Upper lobe of left lung (tissue), 6 donors: ENCODE measurements at regions not wholly inside any gene's neighbourhood (a gene's known extent, or its start where the extent isn't known, plus 50 kb on each side); places are given as distances from the start of the nearest gene placed in this dataset.

Experiments used
- ATAC-seq, 2 donors: fragments of 200-7000 bp; cut with Tn5 transposase; one replicate each; pipeline ENCODE4 v1.9.1; 2022; ENCODE audit warnings: mild to moderate bottlenecking in 2 of 2, moderate library complexity in 2 of 2; ENCODE audit not compliant: low FRiP score in 2 of 2
- DNase-seq, 2 donors: peaks; one replicate each; pipeline ENCODE4 v3.0.0-alpha.2; 2019 to 2020
- H3K27ac ChIP-seq, 4 donors: fragments of 200-600 bp; sonication (generic); one replicate each; pipeline ENCODE4 v1.5.1; 2016 to 2019
- H3K27me3 ChIP-seq, 4 donors: fragments of 200-600 bp; sonication (generic); one replicate each; pipeline ENCODE4 v1.5.1; 2017 to 2019
- H3K36me3 ChIP-seq, 4 donors: fragments of 200-600 bp; sonication (generic); one replicate each; pipeline ENCODE4 v1.5.1; 2016 to 2019
- H3K4me1 ChIP-seq, 4 donors: fragments of 200-600 bp; sonication (generic); one replicate each; pipeline ENCODE4 v1.5.1; 2018 to 2019
- H3K4me3 ChIP-seq, 4 donors: fragments of 200-600 bp; sonication (generic); one replicate each; pipeline ENCODE4 v1.5.1; 2017 to 2019; ENCODE audit warnings: mild to moderate bottlenecking in 2 of 4, moderate library complexity in 1 of 4
- H3K9me3 ChIP-seq, 4 donors: fragments of 200-600 bp; sonication (generic); one replicate each; pipeline ENCODE4 v1.5.1; 2018 to 2019
- CTCF ChIP-seq, 6 experiments: fragments of 450-650 bp in 4 of 6; fragments of 200-600 bp in 2 of 6; sonication (generic) in 2 of 6; IDR thresholded peaks; one replicate each; pipeline ENCODE4 v1.5.1; 2016 to 2019; ENCODE audit warnings: antibody characterized with exemption in 6 of 6
- EP300 ChIP-seq, 4 donors: sonication (generic); formaldehyde crosslinking; IDR thresholded peaks; one replicate each; pipeline ENCODE4 v1.5.1; 2017; ENCODE audit warnings: antibody characterized with exemption in 4 of 4, control low read depth in 2 of 4
- POLR2A ChIP-seq, 4 donors: fragments of 450-650 bp; IDR thresholded peaks; one replicate each; pipeline ENCODE4 v1.5.1; 2016 to 2017; ENCODE audit warnings: antibody characterized with exemption in 4 of 4, mild to moderate bottlenecking in 2 of 4
- POLR2AphosphoS5 ChIP-seq, 2 donors: sonication (generic); formaldehyde crosslinking; IDR thresholded peaks; one replicate each; pipeline ENCODE4 v1.5.1; 2017; ENCODE audit warnings: antibody characterized with exemption in 2 of 2
- WGBS, 2 donors: methylation state at CpG; one replicate each; pipeline ENCODE4 v1.1.5; 2017 to 2018; 5-methylcytosine and 5-hydroxymethylcytosine counted together
- small RNA-seq, 4 donors: library from RNA; depleted of rRNA; stranded (forward); fragments of <200 nt; gene quantifications; one replicate each; pipeline ENCODE3, GENCODE V24; 2016
- donor health status: DM: no; HTN: no; CAD: no; lungs with moderate emphysema.
- donor health status: DM: no; HTN: yes; CAD: no; lungs with severe emphysema.

GRCh38 chr5:77139001-77139400, 51.9 kb upstream of the ZBED3 start:
- Histone ChIP-seq H3K9me3 (no peaks in the 10 kb centered on the region), H3K27ac (no peak overlapping the region), H3K4me3 (no peak overlapping the region), H3K36me3 (no peaks in the 10 kb centered on the region), H3K27me3 (no peaks in the 10 kb centered on the region), H3K4me1 (no peaks in the 10 kb centered on the region)
- DNase-seq, result no peak
- 75 to 86% methylated on average over 5 of the region's 5 CpGs for WGBS, 2 donors
- no peak for ATAC-seq
- TF ChIP-seq CTCF (IDR thresholded peaks at IDR 0.05) (no peak), POLR2AphosphoS5 (IDR thresholded peaks at IDR 0.05) (no peak), POLR2A (IDR thresholded peaks at IDR 0.05) (no peak), EP300 (IDR thresholded peaks at IDR 0.05) (no peak)

Small RNA genes lying in the stretch of these regions (small RNA-seq; reads per million reads assigned to genes)
- 0 reads per million in 4 donors for gene HMGB1P35
